BJ (cell line): ENCODE measurements at regions not wholly inside any gene's neighbourhood (a gene's known extent, or its start where the extent isn't known, plus 50 kb on each side); places are given as distances from the start of the nearest gene placed in this dataset.

Experiments used
- CTCF ChIA-PET: fragments of 350-600 bp; formaldehyde crosslinking; extraction: SDS; loops from one replicate; lab custom pipeline; 2021; ENCODE audit warnings: antibody characterized with exemption, inconsistent platforms; lab: Yijun Ruan, JAX
- POLR2A ChIA-PET: fragments of 300-600 bp; sonication (Branson Sonifier 250); formaldehyde crosslinking; extraction: SDS; loops from one replicate; lab custom pipeline; 2021; ENCODE audit warnings: antibody characterized with exemption; lab: Charles Lee
- DNase-seq: peaks from one replicate; pipeline ENCODE4 v3.0.0-alpha.2; 2011; ENCODE audit warnings: low read depth
- H3K27me3 ChIP-seq: 2 replicates; pipeline ENCODE4 v1.6.0; 2011; ENCODE audit warnings: low read length; ENCODE audit not compliant: control insufficient read depth, insufficient read depth
- H3K36me3 ChIP-seq: 2 replicates; pipeline ENCODE4 v1.5.1; 2011; ENCODE audit warnings: low read length; ENCODE audit not compliant: control insufficient read depth, insufficient read depth
- H3K4me3 ChIP-seq: 2 replicates; pipeline ENCODE4 v1.5.1; 2011; ENCODE audit warnings: low read depth, mild to moderate bottlenecking, control low read depth, low read length
- TF ChIP-seq, protein P1 (sequence below): IDR thresholded peaks from 2 replicates; pipeline ENCODE4 v1.5.1; 2011; ENCODE audit warnings: low read depth, mild to moderate bottlenecking, control low read depth, inconsistent platforms, low read length, moderate library complexity; ENCODE audit not compliant: insufficient read depth

DNA sequence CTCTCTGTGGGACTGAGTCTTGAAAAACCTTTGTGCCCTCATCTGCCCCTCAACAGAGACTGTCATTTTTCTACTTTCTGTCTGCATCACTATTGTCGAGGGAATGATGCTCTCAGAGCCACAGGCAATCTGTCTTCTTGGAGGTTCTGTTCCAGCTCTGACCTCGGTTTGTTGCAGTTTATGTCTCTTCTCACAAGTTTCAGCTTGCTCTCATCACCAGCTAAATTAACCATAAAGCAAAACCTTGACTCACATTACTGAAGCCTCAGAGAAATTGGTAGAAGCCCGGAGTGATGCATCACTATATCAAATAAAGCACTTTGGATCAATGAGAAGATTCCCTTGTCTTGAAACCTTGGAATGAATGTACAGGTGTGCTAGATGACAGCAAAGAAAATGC is 60.6 kb upstream of the BLID start:
- ChIA-PET CTCF (no interaction called here), POLR2A (no interaction called here)
- peaks cover 1% of the 10 kb centered on the region; the same call in 1 of the 2 replicates for H3K36me3 ChIP-seq
- no peaks in the 10 kb centered on the region for H3K27me3 ChIP-seq
- DNase-seq, result no peak
- TF ChIP-seq, protein P1, sequence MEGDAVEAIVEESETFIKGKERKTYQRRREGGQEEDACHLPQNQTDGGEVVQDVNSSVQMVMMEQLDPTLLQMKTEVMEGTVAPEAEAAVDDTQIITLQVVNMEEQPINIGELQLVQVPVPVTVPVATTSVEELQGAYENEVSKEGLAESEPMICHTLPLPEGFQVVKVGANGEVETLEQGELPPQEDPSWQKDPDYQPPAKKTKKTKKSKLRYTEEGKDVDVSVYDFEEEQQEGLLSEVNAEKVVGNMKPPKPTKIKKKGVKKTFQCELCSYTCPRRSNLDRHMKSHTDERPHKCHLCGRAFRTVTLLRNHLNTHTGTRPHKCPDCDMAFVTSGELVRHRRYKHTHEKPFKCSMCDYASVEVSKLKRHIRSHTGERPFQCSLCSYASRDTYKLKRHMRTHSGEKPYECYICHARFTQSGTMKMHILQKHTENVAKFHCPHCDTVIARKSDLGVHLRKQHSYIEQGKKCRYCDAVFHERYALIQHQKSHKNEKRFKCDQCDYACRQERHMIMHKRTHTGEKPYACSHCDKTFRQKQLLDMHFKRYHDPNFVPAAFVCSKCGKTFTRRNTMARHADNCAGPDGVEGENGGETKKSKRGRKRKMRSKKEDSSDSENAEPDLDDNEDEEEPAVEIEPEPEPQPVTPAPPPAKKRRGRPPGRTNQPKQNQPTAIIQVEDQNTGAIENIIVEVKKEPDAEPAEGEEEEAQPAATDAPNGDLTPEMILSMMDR, result no peak
- H3K4me3 ChIP-seq, result no peak overlapping the region; the same call in 1 of the 2 replicates

DNA sequence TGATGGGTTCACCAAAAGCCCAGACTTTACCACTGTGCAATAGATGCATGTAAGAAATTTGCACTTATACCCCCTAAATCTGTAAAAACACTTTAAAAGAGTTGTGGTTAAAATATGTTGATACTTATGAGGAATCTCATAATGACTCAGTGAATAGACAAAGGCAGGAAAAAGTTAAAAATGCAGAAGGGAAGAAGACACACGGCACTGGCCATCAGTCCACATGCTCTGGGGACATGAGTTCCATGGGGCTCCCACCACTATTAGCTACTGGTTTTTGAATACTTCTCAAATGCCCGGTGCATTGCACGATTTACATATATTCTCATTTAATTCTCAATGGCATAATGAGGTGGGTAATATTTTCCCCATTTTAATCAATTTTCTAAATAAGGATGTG is 59.3 kb upstream of the BLID start:
- Histone ChIP-seq H3K27me3 (no peaks in the 10 kb centered on the region), H3K4me3 (no peak overlapping the region), H3K36me3 (peaks cover 1% of the 10 kb centered on the region; the same call in 1 of the 2 replicates)
- TF ChIP-seq, protein P1, result no peak
- DNase-seq, result no peak
- ChIA-PET POLR2A (interaction anchor here (0.9 kb wide), 1 partner anchor 10 kb away, joined by 3 read pairs; no protein-coding TSS in a partner anchor), CTCF (interaction anchor here (1.4 kb wide), 1 partner anchor 22 kb away, joined by 3 read pairs; no protein-coding TSS in a partner anchor)

DNA sequence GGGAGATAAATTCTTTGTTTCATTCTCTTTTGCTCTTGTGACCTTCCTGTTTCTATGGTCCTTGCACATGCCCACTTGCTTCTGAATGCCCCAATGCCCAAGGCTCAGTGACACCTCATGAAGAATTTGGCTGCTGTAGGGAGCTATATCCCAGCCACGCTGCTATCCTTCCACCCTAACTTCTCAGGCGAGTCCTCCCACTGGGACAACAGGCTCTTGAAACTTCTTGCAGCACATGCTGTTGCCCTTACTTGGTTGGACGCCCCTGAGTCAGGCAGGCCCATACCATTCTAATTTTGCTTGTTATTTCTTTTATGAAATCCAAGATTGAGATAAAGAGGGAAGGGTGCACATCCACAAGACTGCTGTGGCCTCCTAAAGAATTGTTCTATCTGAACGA is 57.6 kb upstream of the BLID start:
- TF ChIP-seq, protein P1, result no peak
- H3K36me3 ChIP-seq, result peaks cover 1% of the 10 kb centered on the region; the same call in 1 of the 2 replicates
- POLR2A ChIA-PET, result no interaction called here
- no peak for DNase-seq
- no peak overlapping the region for H3K4me3 ChIP-seq
- CTCF ChIA-PET, result interaction anchor here (0.6 to 1.5 kb wide), 4 partner anchors 27 to 518 kb away, joined by 3 to 10 read pairs (median 6); no protein-coding TSS in a partner anchor
- H3K27me3 ChIP-seq, result no peaks in the 10 kb centered on the region

DNA sequence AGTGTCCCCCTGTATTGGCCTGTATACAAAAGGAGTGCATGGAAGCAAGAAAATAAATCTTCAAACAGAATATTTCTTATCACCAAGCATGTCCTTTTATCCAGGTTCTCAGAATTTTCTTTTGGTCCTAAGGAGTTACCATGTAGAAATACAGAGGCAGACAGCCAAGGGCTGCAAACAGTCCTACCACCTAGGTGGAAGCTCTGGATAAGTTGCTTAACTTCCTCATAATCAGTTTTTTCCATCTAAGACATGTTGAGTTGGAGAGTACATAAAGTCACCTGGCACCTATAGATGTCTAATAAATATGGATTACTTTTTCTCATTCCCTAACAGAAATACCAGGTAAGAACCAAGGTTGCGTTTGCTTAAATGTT is 57.0 kb upstream of the BLID start:
- TF ChIP-seq, protein P1, result no peak
- POLR2A ChIA-PET, result no interaction called here
- Histone ChIP-seq H3K36me3 (peaks cover 1% of the 10 kb centered on the region; the same call in 1 of the 2 replicates), H3K27me3 (no peaks in the 10 kb centered on the region), H3K4me3 (no peak overlapping the region)
- no peak for DNase-seq
- CTCF ChIA-PET, result no interaction called here

DNA sequence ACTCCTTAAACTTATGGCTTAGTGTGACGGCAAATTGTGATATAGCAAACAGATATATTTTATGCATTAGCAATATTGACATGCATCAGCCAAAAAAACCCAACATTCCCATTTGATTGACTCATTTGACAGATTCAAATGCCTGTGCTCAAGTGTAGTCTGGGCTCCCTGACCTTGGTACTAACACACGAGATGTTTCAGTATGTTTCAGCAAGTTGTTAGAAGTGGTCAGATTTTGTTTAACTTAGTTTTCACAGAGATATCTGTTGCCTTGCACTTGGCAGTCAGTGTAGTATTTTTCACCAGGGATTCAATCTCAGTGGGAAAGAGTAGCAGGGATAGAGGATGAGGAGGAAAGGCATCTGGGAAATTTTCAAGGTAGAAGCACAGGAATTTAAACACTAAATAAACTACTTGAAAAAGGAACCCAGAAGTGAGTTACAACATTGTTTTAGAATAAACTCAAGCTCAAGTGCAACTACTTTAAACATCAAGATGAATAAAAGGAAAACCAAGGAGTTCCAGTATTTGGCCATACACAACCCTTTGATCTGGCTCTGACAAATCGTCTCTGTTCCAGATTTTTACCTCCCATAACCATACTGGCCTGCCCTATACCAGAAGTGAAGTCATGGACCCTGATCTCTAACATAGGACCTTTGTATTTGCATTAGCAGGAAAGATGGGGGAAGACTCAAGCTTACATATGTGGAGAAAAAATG is 56.5 kb upstream of the BLID start:
- DNase-seq, result no peak
- Histone ChIP-seq H3K4me3 (no peak overlapping the region), H3K36me3 (peaks cover 1% of the 10 kb centered on the region; the same call in 1 of the 2 replicates), H3K27me3 (no peaks in the 10 kb centered on the region)
- ChIA-PET CTCF (no interaction called here), POLR2A (no interaction called here)
- TF ChIP-seq, protein P1, result no peak
